HFF-Myc (cell line): ENCODE measurements at regions not wholly inside any gene's neighbourhood (a gene's known extent, or its start where the extent isn't known, plus 50 kb on each side); places are given as distances from the start of the nearest gene placed in this dataset.
"Not testable (repeated sequence)": the region's sequence is repeated elsewhere in the genome, so short reads cannot be mapped to it uniquely, and the experiment has no call there.

Experiments used
- DNase-seq: peaks from one replicate; pipeline ENCODE4 v3.0.0-alpha.2; 2011; ENCODE audit warnings: low read depth; ENCODE audit errors: extremely low read depth
- H3K4me3 ChIP-seq: replicated peaks from 2 replicates; pipeline ENCODE4 v1.5.1; 2011; ENCODE audit warnings: low read depth, mild to moderate bottlenecking, control low read depth, low read length
- TF ChIP-seq, protein P1 (sequence below): IDR thresholded peaks from 2 replicates; pipeline ENCODE4 v1.5.1; 2012; ENCODE audit warnings: mild to moderate bottlenecking, low read depth, low read length, control low read depth; ENCODE audit errors: missing control alignments

DNA sequence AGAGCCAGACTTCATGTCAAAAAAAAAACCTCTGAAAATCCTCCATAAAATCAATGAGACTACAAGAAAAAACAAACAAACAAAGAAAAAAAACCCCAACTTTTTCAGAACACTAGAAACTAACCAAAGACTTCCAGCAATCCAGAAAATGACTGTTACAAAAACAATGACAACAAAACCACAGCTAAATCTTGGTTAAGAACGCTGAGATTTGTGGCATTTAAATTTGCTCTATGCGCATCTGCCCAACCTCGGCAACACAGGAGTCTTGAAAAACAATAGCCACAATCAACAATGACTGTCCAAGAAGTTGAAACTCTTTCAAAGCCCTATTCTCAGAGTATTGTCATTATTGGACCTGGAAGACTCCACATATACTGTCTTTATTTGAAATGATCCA, 402.4 kb downstream of the ZFHX3 start:
- DNase-seq = no peak
- TF ChIP-seq, protein P1, sequence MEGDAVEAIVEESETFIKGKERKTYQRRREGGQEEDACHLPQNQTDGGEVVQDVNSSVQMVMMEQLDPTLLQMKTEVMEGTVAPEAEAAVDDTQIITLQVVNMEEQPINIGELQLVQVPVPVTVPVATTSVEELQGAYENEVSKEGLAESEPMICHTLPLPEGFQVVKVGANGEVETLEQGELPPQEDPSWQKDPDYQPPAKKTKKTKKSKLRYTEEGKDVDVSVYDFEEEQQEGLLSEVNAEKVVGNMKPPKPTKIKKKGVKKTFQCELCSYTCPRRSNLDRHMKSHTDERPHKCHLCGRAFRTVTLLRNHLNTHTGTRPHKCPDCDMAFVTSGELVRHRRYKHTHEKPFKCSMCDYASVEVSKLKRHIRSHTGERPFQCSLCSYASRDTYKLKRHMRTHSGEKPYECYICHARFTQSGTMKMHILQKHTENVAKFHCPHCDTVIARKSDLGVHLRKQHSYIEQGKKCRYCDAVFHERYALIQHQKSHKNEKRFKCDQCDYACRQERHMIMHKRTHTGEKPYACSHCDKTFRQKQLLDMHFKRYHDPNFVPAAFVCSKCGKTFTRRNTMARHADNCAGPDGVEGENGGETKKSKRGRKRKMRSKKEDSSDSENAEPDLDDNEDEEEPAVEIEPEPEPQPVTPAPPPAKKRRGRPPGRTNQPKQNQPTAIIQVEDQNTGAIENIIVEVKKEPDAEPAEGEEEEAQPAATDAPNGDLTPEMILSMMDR = no peak
- no peak overlapping the region for H3K4me3 ChIP-seq

DNA sequence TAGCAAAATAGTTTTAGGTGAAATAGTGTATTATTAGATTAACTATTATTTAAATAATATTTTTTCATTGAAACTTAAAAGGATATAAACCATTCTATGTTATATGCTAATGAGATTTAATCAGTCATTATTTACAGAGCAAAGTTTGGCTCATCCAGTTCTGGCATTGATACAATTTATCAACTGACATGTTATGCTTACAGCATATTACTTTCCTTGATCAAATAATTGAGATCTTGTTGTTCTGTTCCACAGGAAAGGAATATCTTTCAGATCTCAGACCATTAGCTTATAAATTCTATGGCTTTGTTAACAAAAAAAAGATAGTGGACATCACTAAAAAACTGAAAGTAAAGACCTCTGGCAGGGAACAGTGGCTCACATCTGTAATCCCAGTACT, 403.0 kb downstream of the ZFHX3 start:
- H3K4me3 ChIP-seq = no peak overlapping the region
- no peak for DNase-seq
- TF ChIP-seq, protein P1 = no peak

DNA sequence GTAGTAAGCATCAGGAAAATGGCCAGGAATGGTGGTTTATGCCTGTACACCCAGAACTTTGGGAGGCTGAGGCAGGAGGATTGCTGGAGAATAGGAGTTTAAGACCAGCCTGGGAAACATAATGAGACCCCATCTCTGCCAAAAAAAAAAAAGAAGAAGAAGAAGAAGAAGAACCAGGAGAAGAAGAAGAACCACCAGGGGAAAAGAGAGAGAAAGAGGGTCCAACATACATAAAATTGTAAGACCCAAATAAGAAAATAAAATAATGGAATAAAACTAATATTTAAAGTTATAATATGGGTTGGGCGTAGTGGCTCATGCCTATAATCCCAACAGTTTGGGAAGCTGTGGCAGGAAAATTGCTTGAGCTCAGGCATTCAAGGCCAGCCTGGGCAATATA, 408.4 kb downstream of the ZFHX3 start:
- no peak overlapping the region for H3K4me3 ChIP-seq
- no peak for DNase-seq
- TF ChIP-seq, protein P1 = no peak

DNA sequence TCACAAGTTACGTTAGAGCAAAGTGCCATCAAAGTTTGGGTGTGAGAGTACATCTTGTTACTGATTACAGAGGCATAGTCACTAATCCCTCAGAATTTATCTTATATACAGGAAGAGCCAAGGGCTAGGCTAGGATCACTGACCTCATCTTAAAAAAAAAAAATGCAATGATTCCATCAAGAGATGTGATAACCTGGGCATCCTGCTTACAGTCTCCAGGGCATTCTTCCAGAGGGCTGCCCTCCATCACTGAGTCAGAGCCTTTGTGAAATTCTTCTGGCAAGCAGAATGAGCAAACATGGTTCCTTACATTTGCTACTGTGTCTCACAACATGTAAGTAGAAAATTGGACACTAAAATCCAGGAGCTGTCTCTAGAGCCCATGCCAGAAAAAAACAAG, 410.6 kb downstream of the ZFHX3 start:
- peak; percentile 29 for DNase-seq

DNA sequence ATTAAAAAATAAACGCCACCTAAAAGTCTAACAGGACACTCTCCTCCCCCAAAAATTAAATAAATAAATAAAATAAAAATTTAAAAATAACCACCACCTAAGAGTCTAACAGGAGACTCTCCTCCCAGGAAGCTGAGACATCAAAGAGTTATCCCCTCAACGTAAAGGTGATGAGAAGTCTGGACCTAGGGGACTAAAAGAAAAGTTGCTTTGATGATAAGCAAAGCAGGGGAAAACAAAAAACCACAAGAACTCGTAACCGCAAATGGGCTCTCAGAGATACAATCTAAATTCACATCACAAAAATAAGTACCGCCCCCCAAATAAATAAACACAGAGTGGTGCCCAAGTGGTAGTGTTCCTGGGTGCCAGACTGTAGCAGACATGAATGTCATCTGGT, 412.2 kb downstream of the ZFHX3 start:
- no peak overlapping the region for H3K4me3 ChIP-seq
- DNase-seq = no peak
- TF ChIP-seq, protein P1 = no peak

More for the DNA sequence above, 410.6 kb downstream of the ZFHX3 start:
- TF ChIP-seq, protein P1 = no peak
- H3K4me3 ChIP-seq = no peak overlapping the region

DNA sequence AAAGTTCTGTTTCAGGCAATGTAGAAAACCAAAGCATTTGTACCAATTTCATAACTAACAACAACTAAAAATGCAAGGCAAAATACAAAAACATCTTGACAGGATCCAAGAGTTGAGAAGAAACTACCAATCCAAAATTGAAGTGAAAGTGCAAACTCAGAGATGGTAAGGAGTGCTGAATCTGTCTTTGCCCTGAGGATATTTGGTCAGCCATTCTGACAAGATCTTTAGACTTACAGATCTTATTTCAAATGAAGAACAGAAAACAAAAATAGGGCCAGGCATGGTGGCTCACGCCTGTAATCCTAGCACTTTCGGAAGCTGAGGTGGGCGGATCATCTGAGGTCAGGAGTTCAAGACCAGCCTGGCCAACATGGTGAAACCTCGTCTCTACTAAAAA, 412.8 kb downstream of the ZFHX3 start:
- TF ChIP-seq, protein P1 = no peak
- no peak overlapping the region for H3K4me3 ChIP-seq
- no peak for DNase-seq

DNA sequence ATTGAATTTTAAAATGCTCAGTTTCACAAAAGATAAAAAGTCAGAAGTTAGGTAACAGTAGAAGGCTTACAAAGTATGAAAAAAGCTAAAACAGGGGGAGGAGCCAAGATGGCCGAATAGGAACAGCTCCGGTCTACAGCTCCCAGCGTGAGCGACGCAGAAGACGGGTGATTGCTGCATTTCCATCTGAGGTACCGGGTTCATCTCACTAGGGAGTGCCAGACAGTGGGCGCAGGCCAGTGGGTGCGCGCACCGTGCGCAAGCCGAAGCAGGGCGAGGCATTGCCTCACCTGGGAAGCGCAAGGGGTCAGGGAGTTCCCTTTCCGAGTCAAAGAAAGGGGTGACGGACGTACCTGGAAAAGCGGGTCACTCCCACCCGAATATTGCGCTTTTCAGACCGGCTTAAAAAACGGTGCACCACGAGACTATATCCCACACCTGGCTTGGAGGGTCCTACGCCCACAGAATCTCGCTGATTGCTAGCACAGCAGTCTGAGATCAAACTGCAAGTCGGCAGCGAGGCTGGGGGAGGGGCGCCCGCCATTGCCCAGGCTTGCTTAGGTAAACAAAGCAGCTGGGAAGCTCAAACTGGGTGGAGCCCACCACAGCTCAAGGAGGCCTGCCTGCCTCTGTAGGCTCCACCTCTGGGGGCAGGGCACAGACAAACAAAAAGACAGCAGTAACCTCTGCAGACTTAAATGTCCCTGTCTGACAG, 420.6 kb downstream of the ZFHX3 start:
- H3K4me3 ChIP-seq, DNase-seq: not testable (repeated sequence)
